Keratinocyte (primary cell): ENCODE measurements at regions not wholly inside any gene's neighbourhood (a gene's known extent, or its start where the extent isn't known, plus 50 kb on each side); places are given as distances from the start of the nearest gene placed in this dataset.

ENCODE experiments used
- DNase-seq: peaks from one replicate; pipeline ENCODE4 v3.0.0-alpha.2; 2011; ENCODE audit warnings: low read depth, missing footprints, low spot score
- FAIRE-seq: peaks from 2 replicates; lab custom pipeline; 2011; peaks lifted over from hg19 to GRCh38; lab: Jason Lieb, UNC
- H2AFZ ChIP-seq: 2 replicates; pipeline ENCODE4 v1.6.0; 2012; ENCODE audit warnings: low read length, control low read depth, inconsistent platforms; ENCODE audit not compliant: control insufficient read depth
- H3K27ac ChIP-seq: 2 replicates; pipeline ENCODE4 v1.5.1; 2011; ENCODE audit warnings: low read length; ENCODE audit not compliant: control insufficient read depth, insufficient read depth
- H3K27me3 ChIP-seq: 3 replicates; pipeline ENCODE4 v1.6.0; 2011; ENCODE audit warnings: low read length; ENCODE audit not compliant: control insufficient read depth, insufficient read depth; ENCODE audit errors: extremely low read depth
- H3K36me3 ChIP-seq, 2 experiments: 2 replicates in 1 of 2; 3 replicates in 1 of 2; pipeline ENCODE4 v1.5.1; 2011; ENCODE audit warnings: low read length in 2 of 2, mild to moderate bottlenecking in 1 of 2; ENCODE audit not compliant: control insufficient read depth in 2 of 2, insufficient read depth in 2 of 2; ENCODE audit errors: extremely low read depth in 1 of 2
- H3K4me1 ChIP-seq: 3 replicates; pipeline ENCODE4 v1.5.1; 2011; ENCODE audit warnings: low read length; ENCODE audit not compliant: control insufficient read depth, insufficient read depth; ENCODE audit errors: extremely low read depth
- H3K4me2 ChIP-seq: 3 replicates; pipeline ENCODE4 v1.6.0; 2011; ENCODE audit warnings: low read depth, low read length; ENCODE audit not compliant: control insufficient read depth, insufficient read depth; ENCODE audit errors: extremely low read depth
- H3K4me3 ChIP-seq, 3 experiments: fragments of 200-600 bp in 1 of 3; sonication (generic) in 1 of 3; 2 replicates in 2 of 3; 3 replicates in 1 of 3; pipeline ENCODE4 v1.5.1; 2011 to 2016; ENCODE audit warnings: low read length in 3 of 3, mild to moderate bottlenecking in 3 of 3, control low read depth in 2 of 3, inconsistent platforms in 1 of 3, low read depth in 1 of 3, mixed read lengths in 1 of 3, mixed run types in 1 of 3, moderate library complexity in 1 of 3; ENCODE audit not compliant: control insufficient read depth in 2 of 3, insufficient read depth in 2 of 3; ENCODE audit errors: extremely low read depth in 1 of 3
- H3K79me2 ChIP-seq: 2 replicates; pipeline ENCODE4 v1.6.0; 2012; ENCODE audit warnings: low read length; ENCODE audit not compliant: control insufficient read depth, insufficient read depth
- H3K9ac ChIP-seq: 3 replicates; pipeline ENCODE4 v1.6.0; 2011; ENCODE audit warnings: low read length; ENCODE audit not compliant: control insufficient read depth, insufficient read depth; ENCODE audit errors: extremely low read depth
- H3K9me1 ChIP-seq: 3 replicates; pipeline ENCODE4 v1.6.0; 2011; ENCODE audit warnings: low read length; ENCODE audit not compliant: control insufficient read depth, insufficient read depth; ENCODE audit errors: extremely low read depth
- H3K9me3 ChIP-seq: 2 replicates; pipeline ENCODE4 v1.5.1; 2012; ENCODE audit warnings: low read depth, low read length; ENCODE audit not compliant: control insufficient read depth
- H4K20me1 ChIP-seq: 3 replicates; pipeline ENCODE4 v1.6.0; 2011; ENCODE audit warnings: low read length; ENCODE audit not compliant: control insufficient read depth, insufficient read depth; ENCODE audit errors: extremely low read depth
- EZH2 ChIP-seq: IDR thresholded peaks from one replicate; pipeline ENCODE4 v1.6.1; 2012; ENCODE audit warnings: inconsistent platforms, mild to moderate bottlenecking, low read length, moderate library complexity
- dilution Hi-C: fragments of 300-500 bp; cut with MboI; formaldehyde crosslinking; loops from one replicate; pipeline ENCODE4 v1.7.0; 2020; ENCODE audit warnings: low sequenced_read_pairs; ENCODE audit not compliant: extremely low pct_ligation_motif_present
- TF ChIP-seq, protein P1 (sequence below), 3 experiments: IDR thresholded peaks in 1 of 3; conservative IDR thresholded peaks in 1 of 3; optimal IDR thresholded peaks in 1 of 3; 2 replicates in 2 of 3; 3 replicates in 1 of 3; pipeline versions ENCODE3 to v1.5.1; 2011; ENCODE audit warnings: low read length in 3 of 3, mild to moderate bottlenecking in 3 of 3, moderate library complexity in 2 of 3, control low read depth in 1 of 3, inconsistent platforms in 1 of 3; ENCODE audit not compliant: insufficient read depth in 2 of 3; ENCODE audit errors: extremely low read depth in 1 of 3

DNA sequence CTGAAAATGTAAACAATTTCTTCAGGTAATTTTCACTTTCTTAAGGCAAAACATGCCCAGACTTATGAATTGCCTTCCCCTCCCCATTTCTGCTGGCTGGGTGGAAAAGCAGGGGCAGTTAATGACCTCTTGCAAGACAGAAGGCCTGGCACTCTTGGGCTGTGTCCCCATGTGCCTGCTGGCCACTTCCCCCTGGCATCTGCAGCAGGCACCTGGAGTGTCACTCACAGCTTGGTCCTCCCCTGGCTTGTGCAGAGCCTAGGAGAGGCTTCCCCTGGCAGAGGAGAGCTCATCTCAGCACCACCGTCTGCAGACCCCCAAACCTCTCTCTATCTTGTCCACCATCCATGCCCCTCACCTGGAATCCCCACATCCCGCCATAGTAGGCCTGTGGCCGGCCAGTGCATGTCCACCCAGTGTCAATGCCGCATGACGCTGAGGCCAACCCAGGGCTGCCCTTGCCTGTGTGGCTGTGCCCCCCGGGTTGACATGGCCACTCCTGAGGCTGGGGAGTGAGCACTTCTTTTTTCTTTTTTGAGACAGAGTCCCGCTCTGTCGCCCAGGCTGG lies 83.5 kb upstream of the SLC22A23 start:
- Histone ChIP-seq H3K9me1 (no peaks in the 10 kb centered on the region), H3K36me3 (no peaks in the 10 kb centered on the region), H3K4me3 (no peak overlapping the region), H2AFZ (no peak overlapping the region), H3K9ac (no peak overlapping the region), H3K27ac (no peak overlapping the region), H3K27me3 (no peaks in the 10 kb centered on the region), H3K4me1 (peaks cover 9% of the 10 kb centered on the region), H3K79me2 (no peaks in the 10 kb centered on the region), H3K4me2 (no peak overlapping the region), H3K9me3 (no peaks in the 10 kb centered on the region), H4K20me1 (no peaks in the 10 kb centered on the region)
- DNase-seq (no peak), FAIRE-seq (no peak)
- TF ChIP-seq EZH2 = no peak
- TF ChIP-seq, protein P1, sequence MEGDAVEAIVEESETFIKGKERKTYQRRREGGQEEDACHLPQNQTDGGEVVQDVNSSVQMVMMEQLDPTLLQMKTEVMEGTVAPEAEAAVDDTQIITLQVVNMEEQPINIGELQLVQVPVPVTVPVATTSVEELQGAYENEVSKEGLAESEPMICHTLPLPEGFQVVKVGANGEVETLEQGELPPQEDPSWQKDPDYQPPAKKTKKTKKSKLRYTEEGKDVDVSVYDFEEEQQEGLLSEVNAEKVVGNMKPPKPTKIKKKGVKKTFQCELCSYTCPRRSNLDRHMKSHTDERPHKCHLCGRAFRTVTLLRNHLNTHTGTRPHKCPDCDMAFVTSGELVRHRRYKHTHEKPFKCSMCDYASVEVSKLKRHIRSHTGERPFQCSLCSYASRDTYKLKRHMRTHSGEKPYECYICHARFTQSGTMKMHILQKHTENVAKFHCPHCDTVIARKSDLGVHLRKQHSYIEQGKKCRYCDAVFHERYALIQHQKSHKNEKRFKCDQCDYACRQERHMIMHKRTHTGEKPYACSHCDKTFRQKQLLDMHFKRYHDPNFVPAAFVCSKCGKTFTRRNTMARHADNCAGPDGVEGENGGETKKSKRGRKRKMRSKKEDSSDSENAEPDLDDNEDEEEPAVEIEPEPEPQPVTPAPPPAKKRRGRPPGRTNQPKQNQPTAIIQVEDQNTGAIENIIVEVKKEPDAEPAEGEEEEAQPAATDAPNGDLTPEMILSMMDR (optimal IDR thresholded peaks at IDR 0.05 in 1 of 3, IDR thresholded peaks at IDR 0.05 in 1 of 3, conservative IDR thresholded peaks at IDR 0.05 in 1 of 3; ENCODE audit: extremely low read depth in 1 of 3, insufficient read depth in 2 of 3, low read length in 3 of 3) = no peak
- dilution Hi-C loops = no loop called here

DNA sequence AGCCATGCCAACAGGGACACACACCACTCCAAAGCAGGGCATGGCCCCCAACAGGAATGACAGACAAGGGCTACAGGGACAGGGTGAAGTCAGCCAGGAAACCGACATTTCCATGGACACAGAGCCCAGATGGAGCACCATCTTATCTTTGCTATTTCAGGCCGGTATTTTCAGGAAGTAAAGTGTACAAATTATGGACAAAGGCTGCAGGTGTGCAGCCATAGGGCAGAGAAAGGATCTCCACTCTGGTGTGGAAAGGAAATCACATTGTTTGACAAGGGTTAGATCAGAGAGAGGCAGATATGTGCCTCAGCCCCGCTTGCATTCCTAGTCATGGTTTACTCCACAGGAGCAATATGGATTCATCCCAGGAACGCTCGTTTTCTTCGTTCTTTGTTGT lies 81.7 kb upstream of the SLC22A23 start:
- no peak overlapping the region for H3K9ac ChIP-seq
- no peak overlapping the region for H3K4me2 ChIP-seq
- peaks cover 9% of the 10 kb centered on the region for H3K4me1 ChIP-seq
- no peaks in the 10 kb centered on the region for H3K9me3 ChIP-seq
- no peaks in the 10 kb centered on the region for H4K20me1 ChIP-seq
- FAIRE-seq (no peak), DNase-seq (no peak)
- no peak overlapping the region for H3K4me3 ChIP-seq
- H3K27me3 ChIP-seq = no peaks in the 10 kb centered on the region
- TF ChIP-seq, protein P1 (optimal IDR thresholded peaks at IDR 0.05 in 1 of 3, IDR thresholded peaks at IDR 0.05 in 1 of 3, conservative IDR thresholded peaks at IDR 0.05 in 1 of 3; ENCODE audit: extremely low read depth in 1 of 3, insufficient read depth in 2 of 3, low read length in 3 of 3) = no peak
- no peak for TF ChIP-seq EZH2
- no peak overlapping the region for H3K27ac ChIP-seq
- H2AFZ ChIP-seq = no peak overlapping the region
- no peaks in the 10 kb centered on the region for H3K9me1 ChIP-seq
- dilution Hi-C loops = no loop called here
- no peaks in the 10 kb centered on the region for H3K36me3 ChIP-seq
- H3K79me2 ChIP-seq = no peaks in the 10 kb centered on the region
